ENCODE measurements at regions not wholly inside any gene's neighbourhood (a gene's known extent, or its start where the extent isn't known, plus 50 kb on each side); places are given as distances from the start of the nearest gene placed in this dataset.

- CTCF ChIA-PET, result no interaction called here
- no peak overlapping the region for H2AFZ ChIP-seq (ENCODE audit: low read depth, low read length, poor library complexity, severe bottlenecking)
- TF ChIP-seq YY1 (IDR thresholded peaks at IDR 0.05; ENCODE audit: extremely low read depth, insufficient replicate concordance, low read depth, low read length), result no peak
- intact Hi-C loops (cut with micrococcal nuclease), result no loop called here
- no TSS peak for BruUV-seq (replicated peaks)
- no peak overlapping the region for H3K4me2 ChIP-seq (ENCODE audit: low read length)
- no peaks in the 10 kb centered on the region for H3K4me1 ChIP-seq (ENCODE audit: control insufficient read depth in 1 of 2, insufficient read depth in 2 of 2, low read length in 2 of 2)
- POLR2A ChIA-PET, result no interaction called here
- H3K9ac ChIP-seq (ENCODE audit: low read length), result no peak overlapping the region
- no peaks in the 10 kb centered on the region for H3K27me3 ChIP-seq (ENCODE audit: insufficient read depth, low read length)
- RAD21 ChIA-PET (ENCODE audit: low non-redundant PET in 1 of 2, low total read pairs in 2 of 2, uncharacterized antibody in 2 of 2, unreplicated experiment in 2 of 2), result no interaction called here
- no peak overlapping the region for H3K27ac ChIP-seq (ENCODE audit: low read depth, low read length)
- DNase-seq (ENCODE audit: low read depth, low spot score), result no peak
- H3K79me2 ChIP-seq (ENCODE audit: insufficient read depth, low read length), result no peaks in the 10 kb centered on the region
- no peaks in the 10 kb centered on the region for H3K9me3 ChIP-seq (ENCODE audit: control insufficient read depth in 1 of 2, insufficient read depth in 1 of 2, low read depth in 1 of 2, low read length in 2 of 2)
- H4K20me1 ChIP-seq (ENCODE audit: insufficient read depth), result no peaks in the 10 kb centered on the region
- ATAC-seq, result no peak
- H3K9me2 ChIP-seq (ENCODE audit: insufficient read depth), result no peaks in the 10 kb centered on the region
- no peak overlapping the region for H3K4me3 ChIP-seq (replicated peaks in 1 of 2; ENCODE audit: low read depth in 1 of 2, low read length in 2 of 2)
- no peaks in the 10 kb centered on the region for H3K36me3 ChIP-seq (ENCODE audit: control insufficient read depth in 1 of 2, insufficient read depth in 2 of 2, low read length in 2 of 2)
These were observed 64.8 kb upstream of the ABHD2 start for GRCh38 chr15:89023311-89023961.

DNA sequence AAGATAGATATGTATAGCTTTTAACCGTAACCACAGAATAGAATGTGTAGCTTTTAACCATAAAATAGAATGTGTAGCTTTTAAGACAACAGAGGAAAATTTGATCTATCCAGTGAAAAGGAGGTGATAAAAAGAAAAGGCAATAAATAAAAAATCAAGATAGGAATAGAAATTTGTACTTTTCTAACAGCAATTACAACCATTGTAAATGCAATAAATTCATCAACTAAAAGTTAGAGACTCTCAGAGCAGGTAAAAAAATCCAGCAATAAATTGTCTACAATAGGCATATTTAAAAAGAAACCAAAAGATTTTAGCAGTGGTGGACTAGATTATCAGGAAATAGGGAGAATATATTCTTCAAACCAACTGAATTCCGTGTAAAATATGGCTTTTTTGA is 63.8 kb upstream of the ABHD2 start:
- Histone ChIP-seq H3K36me3 (ENCODE audit: control insufficient read depth in 1 of 2, insufficient read depth in 2 of 2, low read length in 2 of 2) (no peaks in the 10 kb centered on the region), H3K9me2 (ENCODE audit: insufficient read depth) (no peaks in the 10 kb centered on the region), H4K20me1 (ENCODE audit: insufficient read depth) (no peaks in the 10 kb centered on the region), H3K9ac (ENCODE audit: low read length) (no peak overlapping the region), H3K27me3 (ENCODE audit: insufficient read depth, low read length) (no peaks in the 10 kb centered on the region), H2AFZ (ENCODE audit: low read depth, low read length, poor library complexity, severe bottlenecking) (no peak overlapping the region), H3K27ac (ENCODE audit: low read depth, low read length) (no peak overlapping the region), H3K4me2 (ENCODE audit: low read length) (no peak overlapping the region), H3K79me2 (ENCODE audit: insufficient read depth, low read length) (no peaks in the 10 kb centered on the region), H3K4me1 (ENCODE audit: control insufficient read depth in 1 of 2, insufficient read depth in 2 of 2, low read length in 2 of 2) (no peaks in the 10 kb centered on the region), H3K4me3 (replicated peaks in 1 of 2; ENCODE audit: low read depth in 1 of 2, low read length in 2 of 2) (no peak overlapping the region), H3K9me3 (ENCODE audit: control insufficient read depth in 1 of 2, insufficient read depth in 1 of 2, low read depth in 1 of 2, low read length in 2 of 2) (no peaks in the 10 kb centered on the region)
- ChIA-PET CTCF (no interaction called here), RAD21 (ENCODE audit: low non-redundant PET in 1 of 2, low total read pairs in 2 of 2, uncharacterized antibody in 2 of 2, unreplicated experiment in 2 of 2) (no interaction called here), POLR2A (interaction anchor here (0.6 kb wide), 1 partner anchor 19 kb away, joined by 4 read pairs; no protein-coding TSS in a partner anchor)
- TF ChIP-seq ELF1 (IDR thresholded peaks at IDR 0.05; ENCODE audit: borderline replicate concordance, low read depth) (no peak), POLR2A (IDR thresholded peaks at IDR 0.05; ENCODE audit: borderline replicate concordance, extremely low read depth, insufficient read depth, insufficient read length) (no peak), MAX (IDR thresholded peaks at IDR 0.05) (no peak), CBX3 (IDR thresholded peaks at IDR 0.05; ENCODE audit: low read depth) (no peak), ZNF274 (IDR thresholded peaks at IDR 0.05; ENCODE audit: low read depth, low read length) (no peak), EGR1 (IDR thresholded peaks at IDR 0.05; ENCODE audit: low read depth) (no peak), RAD21 (IDR thresholded peaks at IDR 0.05; ENCODE audit: low read depth) (no peak), CEBPB (IDR thresholded peaks at IDR 0.05; ENCODE audit: low read depth) (no peak), SIN3A (IDR thresholded peaks at IDR 0.05; ENCODE audit: low read depth) (no peak), TCF7L2 (IDR thresholded peaks at IDR 0.05; ENCODE audit: borderline replicate concordance, extremely low read depth, insufficient read depth, insufficient read length) (no peak), JUND (IDR thresholded peaks at IDR 0.05) (no peak), ZFX (IDR thresholded peaks at IDR 0.05) (no peak), REST (IDR thresholded peaks at IDR 0.05; ENCODE audit: low read depth) (no peak), EZH2phosphoT487 (IDR thresholded peaks at IDR 0.05; ENCODE audit: borderline replicate concordance) (no peak)
- TF ChIP-seq, protein P1, sequence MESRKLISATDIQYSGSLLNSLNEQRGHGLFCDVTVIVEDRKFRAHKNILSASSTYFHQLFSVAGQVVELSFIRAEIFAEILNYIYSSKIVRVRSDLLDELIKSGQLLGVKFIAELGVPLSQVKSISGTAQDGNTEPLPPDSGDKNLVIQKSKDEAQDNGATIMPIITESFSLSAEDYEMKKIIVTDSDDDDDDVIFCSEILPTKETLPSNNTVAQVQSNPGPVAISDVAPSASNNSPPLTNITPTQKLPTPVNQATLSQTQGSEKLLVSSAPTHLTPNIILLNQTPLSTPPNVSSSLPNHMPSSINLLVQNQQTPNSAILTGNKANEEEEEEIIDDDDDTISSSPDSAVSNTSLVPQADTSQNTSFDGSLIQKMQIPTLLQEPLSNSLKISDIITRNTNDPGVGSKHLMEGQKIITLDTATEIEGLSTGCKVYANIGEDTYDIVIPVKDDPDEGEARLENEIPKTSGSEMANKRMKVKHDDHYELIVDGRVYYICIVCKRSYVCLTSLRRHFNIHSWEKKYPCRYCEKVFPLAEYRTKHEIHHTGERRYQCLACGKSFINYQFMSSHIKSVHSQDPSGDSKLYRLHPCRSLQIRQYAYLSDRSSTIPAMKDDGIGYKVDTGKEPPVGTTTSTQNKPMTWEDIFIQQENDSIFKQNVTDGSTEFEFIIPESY (IDR thresholded peaks at IDR 0.05; ENCODE audit: extremely low read depth, insufficient replicate concordance, low read length), result no peak
- no TSS peak for BruUV-seq (replicated peaks)
- DNase-seq (ENCODE audit: low read depth, low spot score) (no peak), ATAC-seq (no peak)
- intact Hi-C loops (cut with micrococcal nuclease), result no loop called here
